Activated CD8-positive, alpha-beta memory T cell treated with anti-CD3 and anti-CD28 coated beads, Interleukin-2, amount 50 U/mL, for 48 hours (primary cell): ENCODE measurements at regions not wholly inside any gene's neighbourhood (a gene's known extent, or its start where the extent isn't known, plus 50 kb on each side); places are given as distances from the start of the nearest gene placed in this dataset.
A peak's percentile ranks its signal among the peaks of the same experiment; 100 is the strongest.
"Not testable (repeated sequence)": the region's sequence is repeated elsewhere in the genome, so short reads cannot be mapped to it uniquely, and the experiment has no call there.

Source experiments
- DNase-seq: peaks from one replicate; pipeline ENCODE4 v3.0.0-alpha.2; 2020

DNA sequence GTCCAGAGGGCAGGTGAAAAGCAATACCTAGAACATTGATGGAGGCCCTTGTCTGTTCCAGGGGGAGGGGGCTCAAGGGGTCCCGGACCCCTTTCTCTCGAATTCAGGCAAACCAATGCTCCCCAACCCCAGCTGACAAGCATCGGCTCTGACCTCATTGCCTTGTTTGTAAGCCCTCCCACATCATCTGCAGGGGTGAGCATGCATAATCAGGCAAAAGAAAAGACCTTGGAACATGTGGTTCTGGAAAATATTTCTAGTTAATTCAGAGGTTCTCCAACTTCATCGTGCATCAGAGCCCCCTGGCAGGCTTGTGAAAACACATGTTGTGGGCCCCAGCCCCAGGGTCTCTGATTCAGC lies 231.3 kb downstream of the TOMM20 start:
- no peak for DNase-seq

DNA sequence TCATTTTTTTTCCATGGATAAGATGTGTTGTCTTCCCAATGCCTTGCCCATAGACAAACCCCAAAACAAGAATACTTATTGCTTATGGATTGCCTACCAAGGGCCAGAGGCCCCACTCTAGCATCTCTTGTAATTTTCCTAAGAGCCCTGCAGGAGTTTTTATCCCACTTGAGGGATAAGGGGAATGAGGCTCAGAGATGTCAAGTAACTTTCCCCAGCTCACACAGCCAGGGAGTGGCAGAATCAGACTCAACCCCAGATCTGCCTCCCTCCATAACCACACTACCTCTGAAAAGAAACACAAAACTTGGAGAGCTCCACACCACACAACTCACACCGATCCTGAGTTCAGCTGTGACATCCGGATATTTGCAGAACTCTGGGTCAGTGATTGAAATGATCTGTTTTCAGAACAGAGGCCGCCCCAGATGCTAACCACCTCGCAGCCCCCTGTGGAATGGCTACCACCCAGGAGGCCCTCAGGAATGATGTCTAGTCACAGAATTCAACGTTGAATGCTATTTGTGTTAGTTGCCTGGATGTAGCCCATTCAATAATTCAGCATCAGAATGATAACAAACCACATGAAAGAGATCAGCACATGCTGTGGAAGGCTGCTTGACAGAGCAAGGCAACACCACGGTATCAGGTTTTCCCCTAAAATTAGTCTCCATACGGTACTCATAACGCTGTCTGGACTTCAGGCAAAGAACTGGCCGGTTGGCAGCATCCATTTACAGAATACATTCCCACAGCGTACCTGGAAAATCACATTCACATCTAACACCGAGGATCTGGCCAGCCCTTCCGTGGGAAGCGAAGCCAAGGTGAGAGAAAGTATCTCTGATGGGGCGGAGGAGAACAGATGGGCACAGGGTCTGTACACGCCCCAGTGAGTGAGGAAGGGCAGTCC lies 231.9 kb downstream of the TOMM20 start:
- DNase-seq: no peak

DNA sequence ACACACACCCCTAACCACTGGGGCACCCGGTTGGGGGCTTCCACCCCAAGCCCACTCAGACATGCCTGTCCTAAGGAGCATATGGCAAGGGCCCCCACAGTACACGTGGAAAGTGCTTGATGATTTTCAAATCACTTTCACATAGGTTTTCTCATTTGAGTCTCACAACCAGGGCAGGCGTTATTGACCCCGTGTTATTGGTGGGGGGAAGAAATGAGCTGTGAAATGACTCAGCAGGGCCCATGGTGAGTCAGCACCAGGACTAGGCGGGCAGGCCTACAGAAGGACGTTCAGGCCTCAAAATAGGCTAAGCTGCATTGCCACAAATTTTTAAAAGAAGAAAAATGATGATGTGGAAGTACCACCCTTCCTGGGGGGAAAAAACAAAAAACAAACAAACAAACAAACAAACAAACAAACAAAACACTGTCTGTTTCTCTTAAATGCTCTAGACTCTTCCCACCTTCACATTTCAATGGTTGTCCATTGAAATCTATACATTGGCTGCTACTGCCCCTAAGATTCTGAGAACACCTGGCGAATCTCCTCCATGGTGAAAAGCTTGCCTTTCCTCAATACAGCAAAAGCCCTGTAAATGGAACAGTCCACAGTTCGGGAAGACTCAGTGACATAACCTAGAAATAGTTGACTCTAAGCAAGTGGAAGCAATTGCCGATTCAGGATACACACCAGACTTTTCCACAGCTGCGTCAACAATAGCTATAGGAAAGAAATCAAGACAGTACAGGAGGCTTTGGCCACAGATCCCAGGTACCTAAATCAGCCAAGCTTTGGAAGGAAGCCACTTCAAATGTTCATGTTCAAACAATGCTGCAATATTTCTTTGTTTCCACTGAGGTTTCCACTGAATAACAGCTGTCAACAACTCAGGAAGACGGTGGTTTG lies 234.7 kb downstream of the TOMM20 start:
- peak; percentile 69 for DNase-seq

DNA sequence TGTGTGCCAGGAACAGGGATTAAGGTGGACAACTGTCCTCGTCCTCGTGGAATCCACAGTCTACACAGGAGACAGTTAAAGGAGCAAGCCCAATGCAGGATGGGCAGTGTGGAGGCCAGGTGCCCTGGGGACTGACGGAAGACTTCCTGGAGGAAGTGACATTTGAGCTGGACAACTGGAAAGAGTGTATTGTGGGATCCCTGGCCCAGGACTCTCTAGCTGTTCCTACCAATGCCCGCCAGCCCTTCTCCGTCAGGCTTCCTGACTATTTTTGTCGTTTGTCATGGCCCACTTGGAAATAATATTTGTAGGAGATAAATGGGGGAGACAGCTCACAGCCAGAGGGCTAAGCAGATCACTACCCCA lies 235.3 kb downstream of the TOMM20 start:
- no peak for DNase-seq

DNA sequence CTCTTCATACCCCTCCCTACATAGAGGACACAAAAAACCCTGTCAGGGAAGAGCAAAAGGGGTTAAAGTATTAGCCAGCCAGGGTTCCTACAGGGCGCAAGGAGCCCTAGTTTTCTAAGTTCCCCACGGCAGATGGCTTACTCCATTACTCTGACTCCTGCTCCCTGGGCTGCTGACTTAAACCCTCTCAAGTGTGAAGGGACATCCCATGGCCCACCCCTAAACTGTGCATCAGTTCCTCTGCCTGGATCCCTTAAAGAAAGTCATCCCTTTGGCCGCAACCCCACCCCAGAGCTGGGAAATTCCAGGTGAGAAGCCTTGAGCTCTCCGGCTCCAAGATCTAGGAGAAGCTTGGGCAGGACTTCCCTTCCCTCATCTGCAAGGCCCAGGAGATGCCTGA lies 236.0 kb downstream of the TOMM20 start:
- DNase-seq: no peak

DNA sequence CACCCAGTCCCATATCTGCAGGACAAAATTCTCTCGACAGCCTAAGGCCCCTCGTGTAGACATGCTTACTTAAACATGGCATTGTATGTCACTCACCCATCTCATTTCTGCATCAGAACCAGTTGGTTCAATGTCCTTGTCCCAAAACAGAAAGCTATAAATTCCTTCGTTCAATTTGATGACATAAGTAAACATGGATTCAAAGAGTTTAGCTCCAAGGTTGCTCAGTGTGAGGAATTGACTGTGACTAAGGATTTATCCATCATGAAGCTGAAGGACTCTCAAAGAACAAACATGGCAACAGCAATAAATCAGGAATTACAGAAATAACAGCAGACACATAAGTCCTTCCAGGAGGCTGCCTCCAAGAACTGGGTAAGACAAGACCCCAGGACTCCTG lies 237.2 kb downstream of the TOMM20 start:
- no peak for DNase-seq

DNA sequence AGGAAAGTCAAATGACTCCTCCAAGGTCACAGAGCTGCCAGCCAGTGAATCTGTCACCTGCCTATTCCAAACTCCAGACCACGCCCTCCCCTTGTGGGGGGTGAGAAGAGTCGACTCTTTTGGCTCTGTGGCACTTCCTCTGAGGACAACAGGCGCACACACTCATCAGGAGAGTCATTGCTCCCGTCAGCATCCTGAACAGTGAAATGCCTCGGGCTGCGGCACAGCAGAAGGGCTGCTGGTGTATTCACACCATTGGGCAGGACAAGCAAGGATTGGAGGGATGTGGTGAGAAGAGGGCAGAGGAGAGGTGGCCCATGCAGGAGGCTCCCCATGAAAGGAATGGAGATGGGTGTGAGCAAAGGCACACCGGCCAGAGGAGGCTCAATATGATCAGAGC lies 239.0 kb downstream of the TOMM20 start:
- no peak for DNase-seq

DNA sequence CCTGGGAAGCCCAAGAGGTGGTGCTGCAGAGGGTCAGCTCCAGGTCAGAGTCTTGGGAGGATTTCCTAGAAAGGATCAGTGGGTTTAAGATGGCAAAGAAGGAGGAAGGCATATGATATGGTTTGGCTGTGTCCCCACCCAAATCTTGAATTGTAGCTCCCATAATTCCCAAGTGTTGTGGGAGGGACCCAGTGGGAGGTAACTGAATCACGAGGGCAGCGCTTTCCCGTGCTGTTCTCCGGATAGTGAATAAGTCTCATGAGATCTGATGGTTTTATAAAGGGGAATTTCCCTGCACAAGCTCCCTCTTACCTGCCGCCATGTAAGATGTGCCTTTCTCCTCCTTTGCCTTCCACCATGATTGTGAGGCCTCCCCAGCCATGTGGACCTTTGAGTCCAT lies 240.4 kb downstream of the TOMM20 start:
- not testable (repeated sequence) for DNase-seq

DNA sequence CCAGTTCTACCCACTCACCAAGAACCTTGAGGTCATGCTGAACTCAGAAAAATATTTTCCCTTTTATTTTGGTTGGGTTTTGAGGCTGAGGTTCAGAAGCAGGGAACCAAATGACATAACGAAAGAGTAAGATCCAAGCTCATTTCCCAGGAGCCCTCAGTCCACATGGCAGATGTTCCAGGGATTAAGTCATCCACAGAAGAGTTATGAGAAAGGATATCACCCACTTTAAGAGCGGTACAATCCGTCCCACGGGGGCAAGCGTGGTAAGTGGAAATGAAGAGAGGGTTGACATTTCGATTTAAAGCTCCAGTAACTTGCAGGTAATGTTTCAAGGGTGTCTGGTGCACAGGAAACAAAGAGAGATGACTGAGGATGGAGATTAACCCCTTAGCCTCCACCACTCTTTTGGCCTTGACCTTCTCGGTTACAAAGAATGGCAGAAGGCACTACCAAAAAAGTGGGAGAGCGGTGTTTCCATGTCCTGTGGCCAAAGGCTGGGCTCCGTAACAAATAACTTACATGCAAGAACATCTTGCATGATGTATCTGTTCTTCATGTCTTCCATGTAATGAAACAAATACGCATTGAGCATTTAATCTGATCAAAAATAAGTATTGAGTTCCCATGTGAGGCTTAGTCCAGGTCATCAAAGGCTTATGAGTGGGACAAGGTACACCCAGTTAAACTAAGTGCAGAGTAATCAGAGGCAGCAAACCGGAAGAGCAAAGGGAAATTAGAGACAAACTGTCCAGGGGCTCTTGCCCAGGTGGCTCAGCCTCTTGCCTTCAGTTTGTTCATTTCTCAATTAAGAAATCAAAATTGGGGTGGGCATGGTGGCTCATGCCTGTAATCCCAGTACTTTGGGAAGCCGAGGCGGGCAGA lies 241.4 kb downstream of the TOMM20 start:
- no peak for DNase-seq

DNA sequence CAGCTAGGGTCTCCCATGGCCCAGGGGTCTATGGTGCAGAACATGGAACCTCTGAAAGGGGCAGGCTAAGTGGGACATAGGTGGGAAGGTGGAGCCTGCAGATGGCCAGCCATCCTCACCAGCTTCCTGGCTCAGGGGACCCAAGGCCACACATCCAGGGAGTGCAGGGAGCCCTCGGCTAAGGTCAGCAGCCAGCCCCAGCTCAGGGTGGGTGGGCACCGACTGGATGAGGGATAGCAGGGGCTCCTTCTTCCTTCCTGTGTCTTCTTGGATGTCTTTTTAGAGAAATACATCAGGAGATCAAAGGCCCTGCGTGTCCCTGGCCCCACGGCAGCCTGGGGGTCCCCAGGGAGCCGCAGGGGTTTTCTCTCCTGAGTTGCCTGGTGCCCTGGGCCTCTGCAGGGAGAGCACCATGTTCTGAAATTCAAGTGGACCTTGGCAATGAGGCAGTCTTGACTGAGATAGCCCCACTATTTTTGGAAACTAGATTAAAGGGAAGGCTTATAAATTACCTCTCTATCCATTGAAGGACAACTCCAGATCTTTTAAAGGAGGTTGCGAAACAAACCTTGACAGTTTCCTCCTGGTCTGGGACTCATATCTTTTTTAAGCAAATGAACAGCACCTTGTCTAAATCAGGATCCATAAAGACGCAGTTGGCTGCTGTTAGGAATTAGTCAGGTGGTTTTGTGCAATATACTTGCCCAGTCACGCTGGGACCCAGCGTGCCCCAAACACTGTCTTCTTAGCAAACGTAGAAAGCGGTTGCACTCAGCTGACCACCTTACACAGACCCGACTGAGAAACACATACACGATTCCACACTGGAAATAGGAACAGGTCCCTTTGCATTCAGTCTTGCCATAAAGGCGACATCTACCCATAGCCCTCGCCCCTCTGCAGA lies 242.3 kb downstream of the TOMM20 start:
- no peak for DNase-seq

DNA sequence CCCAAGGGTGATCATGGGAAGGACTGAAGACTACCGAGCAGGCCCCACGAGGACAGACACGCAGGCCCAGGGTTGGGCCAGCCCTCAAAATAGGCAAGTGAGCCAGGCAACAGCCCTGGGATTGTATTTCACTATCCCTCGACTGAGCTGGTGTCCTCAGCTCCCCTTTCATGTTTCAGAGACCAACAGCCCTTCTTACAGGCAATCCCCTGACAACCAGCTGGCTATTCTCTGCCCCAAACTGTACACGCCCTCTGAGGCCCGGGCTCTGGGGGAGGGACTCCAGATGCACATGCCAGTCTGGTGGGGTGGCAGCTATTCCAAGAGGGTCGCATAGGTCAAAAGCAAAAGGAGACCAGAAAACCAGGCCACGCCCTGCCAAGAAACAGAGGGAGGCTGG lies 243.0 kb downstream of the TOMM20 start:
- no peak for DNase-seq

DNA sequence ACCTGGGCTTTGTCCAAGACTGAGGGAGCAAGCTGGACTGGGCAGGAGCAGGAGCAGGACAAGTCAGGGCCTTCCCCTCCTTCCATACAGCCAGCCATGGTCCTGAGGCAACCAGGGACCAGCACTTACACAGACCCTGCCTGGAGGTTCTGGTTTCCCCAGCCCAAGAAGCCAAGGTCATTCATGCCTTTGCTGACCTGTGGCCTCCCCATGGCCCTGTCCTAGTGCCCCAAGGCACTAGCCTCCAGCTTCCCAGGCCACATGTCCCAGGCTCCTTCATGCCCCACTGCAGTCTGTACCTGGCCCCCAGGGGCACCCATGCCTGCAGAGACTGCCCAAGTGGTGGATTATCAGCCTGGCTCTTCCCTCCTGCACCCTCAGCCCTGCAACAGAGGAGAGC lies 243.9 kb downstream of the TOMM20 start:
- DNase-seq: no peak

DNA sequence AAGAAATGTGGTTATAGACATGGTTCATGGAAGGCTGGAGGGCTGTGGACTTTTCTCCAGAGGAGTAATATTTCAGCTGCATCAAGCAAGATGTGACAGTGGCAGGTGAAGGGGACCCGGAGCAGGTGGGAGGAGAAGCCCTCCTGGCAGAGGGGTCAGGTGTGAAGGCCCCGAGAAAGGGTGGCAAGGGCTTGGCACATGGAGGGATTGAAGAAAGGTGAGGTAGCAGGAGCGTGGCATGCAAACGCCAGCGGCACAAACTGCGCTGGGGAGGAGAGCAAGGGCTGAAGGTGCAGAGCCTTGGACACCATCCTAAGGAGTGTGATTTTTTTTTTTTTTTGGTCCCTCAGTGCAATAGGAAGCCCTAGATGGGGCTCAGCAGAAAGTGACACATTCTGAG lies 244.6 kb downstream of the TOMM20 start:
- DNase-seq: no peak

DNA sequence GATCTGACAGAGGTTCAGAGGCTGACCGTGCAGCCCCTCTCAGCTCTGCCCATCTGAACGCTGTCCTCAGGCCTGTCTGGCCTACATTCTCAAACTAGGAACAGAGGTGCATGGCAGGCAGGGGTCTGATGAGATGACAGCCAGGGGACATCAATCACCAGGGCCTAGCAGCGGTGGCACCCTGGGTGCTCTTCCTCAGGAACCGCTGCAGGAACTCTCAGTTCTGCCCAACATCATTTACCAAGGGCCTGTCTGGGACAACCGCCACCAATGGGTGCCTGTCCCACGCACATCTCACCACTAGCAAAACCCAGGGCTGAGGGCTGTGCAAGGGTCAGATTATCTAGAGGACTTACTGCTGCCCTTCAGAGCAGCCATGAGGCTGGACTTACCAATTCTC lies 245.7 kb downstream of the TOMM20 start:
- DNase-seq: no peak

DNA sequence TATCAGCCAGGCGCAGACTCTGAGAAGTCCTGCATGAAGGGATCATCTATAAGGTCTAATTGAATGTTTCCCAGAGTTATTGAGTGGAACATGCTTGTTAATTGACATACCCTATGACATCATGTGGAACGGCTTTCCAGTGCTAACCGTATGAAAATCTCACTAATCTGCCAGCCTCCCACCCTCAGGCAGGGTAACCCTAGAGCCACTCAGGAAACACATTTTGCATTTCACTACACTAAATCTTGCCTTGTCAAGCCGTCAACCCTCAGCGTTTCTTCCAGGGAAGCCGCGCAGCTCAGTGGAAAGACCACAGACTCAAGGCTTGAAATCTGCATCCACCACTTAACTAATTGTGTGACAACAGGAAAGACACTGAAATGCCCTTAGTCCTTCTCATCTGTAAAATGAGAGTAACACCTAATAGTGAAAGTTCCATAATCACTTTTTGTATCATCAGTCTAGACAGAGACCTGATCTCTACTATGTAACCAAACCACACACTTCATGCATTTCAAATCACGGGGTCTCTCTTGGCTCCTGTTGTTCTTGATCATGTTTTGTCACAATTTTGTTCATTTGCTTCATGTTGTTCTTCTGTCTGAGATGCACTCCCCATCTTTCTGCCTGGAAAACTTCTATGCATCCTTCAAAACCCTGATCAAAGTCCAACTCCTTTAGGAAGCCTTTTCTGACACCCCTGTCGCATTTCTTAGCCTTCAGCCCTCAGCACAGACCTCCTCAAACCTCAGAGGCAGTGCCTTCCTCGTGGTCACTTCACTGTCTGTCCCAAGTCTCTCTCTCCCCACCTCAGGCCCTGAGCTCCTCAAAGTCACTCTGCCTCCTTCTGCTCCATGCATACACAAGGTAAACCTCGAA lies 246.5 kb downstream of the TOMM20 start:
- no peak for DNase-seq

DNA sequence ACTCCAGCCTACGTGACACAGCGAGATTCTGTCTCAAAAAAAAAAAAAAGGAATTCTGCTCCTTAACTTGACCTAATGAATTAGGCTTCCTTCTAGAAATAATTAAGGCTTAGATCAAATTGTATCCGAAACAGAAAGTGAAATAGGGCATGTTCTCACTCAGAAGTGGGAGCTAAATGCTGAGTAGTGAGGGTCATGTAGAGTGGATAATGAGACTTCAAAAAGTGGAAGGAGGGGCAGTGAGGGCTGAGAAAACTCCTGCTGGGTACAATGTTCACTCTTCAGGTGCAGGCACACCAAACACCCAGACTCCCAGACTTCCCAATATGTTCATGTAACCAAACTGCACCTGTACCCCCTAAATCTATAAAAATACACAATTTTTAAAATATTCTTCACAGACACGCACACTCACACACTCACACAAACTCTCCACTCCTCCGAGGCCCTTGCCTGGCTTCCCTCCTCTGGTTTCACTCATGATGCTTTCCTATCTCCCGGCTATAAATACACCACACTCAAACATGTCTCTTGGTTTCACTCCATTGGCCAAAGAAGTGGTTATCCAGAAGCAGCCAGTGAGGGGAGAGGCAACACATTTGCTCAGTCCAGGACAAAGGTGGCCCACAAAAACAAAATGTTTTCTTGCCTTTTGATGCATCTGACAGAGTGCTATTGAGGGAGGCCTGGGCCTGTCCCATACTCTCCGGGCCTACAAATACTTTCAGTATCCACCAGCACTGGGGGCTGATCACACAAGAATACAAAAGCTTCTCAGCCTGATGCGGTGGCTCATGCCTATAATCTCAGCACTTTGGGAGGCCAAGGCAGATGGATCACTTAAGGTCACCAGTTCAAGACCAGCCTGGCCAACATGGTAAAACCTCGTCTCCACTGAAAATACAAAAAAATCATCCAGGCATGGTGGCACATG lies 249.2 kb downstream of the TOMM20 start:
- DNase-seq: no peak

DNA sequence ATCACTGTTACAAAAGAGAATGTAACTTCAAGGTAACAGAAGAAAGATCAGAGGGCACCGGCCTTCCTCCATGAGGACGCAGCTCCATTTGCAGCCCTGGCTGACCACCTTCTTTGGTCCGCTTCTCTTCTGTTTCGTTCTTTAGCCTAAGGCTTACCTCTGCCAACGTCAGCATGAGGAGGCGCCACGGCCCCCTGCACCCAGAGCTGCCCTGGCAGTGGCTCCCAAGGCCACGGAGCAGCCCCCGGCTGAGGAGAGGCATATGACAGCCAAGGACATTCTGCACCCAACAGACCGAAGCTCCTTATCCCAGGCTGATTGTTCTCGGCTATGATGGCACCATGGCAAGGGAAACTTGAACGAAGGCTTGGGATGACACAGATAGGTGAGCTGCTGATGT lies 250.3 kb downstream of the TOMM20 start:
- no peak for DNase-seq

DNA sequence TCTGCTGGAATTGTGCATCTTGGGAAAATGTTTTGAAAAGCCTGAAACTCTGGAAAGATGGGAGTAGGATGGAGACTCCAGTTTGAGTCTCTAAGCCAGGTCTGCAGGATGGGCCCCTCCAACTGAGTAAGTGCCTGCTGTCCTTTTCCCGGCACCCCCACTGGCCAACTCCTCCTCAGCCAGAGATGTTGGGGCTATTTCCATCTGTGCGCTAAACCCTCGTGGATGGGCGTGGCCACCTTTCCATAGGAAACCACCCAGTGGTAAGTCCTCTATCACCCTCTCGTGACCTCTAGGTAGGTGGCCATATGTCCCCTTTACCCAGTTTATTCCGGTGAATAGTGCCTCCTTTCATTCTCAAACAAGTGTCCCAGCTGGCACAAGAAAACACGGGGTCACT lies 250.9 kb downstream of the TOMM20 start:
- DNase-seq: no peak

DNA sequence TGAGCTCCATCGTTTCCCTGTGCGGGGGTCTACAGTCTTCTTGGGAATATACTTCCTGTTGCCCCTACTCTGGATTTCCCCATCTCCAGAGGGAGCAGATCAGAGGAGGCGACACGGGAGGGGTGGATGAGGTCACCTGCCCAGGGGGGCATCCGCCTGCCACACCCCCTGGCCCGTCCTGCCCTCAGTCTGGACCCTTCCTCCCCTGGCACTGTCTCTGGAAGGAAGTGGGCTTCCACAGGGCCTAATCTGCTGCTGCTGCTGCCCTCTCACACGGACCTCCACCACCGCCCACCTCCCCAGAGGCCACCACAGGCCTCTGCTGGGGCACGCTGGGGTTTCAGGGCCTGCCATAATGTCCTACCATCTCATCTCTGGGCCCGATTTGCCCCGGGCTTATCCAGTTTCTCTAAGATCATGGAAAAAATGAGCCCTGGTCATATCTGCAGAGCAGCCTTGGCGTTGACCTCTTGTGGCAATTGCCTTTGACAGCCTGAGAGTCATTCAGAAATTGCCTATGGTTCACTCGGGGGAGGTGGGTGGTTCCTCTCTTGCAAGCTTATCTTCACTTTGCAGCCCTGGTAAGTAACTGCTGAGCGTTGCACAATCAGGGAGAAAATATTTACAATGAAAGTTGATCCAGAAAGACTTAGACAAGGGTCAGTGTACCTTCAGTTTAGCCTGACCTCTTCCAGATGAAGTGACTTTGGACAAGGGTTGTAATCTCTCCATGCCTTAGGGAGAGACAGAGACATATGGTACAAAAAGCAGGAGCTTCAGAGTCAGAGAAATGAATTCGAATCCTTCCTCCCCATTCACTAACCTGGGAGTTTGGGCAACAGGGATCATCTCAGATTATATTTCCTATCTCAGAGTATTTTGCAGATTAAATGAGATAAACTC lies 252.4 kb downstream of the TOMM20 start:
- peak; percentile 73 for DNase-seq
